Upper lobe of left lung (tissue), 4 donors: ENCODE measurements at regions not wholly inside any gene's neighbourhood (a gene's known extent, or its start where the extent isn't known, plus 50 kb on each side); places are given as distances from the start of the nearest gene placed in this dataset.

Experiments
- CTCF ChIP-seq, 6 experiments: fragments of 450-650 bp in 4 of 6; fragments of 200-600 bp in 2 of 6; sonication (generic) in 2 of 6; IDR thresholded peaks; one replicate each; pipeline ENCODE4 v1.5.1; 2016 to 2019; ENCODE audit warnings: antibody characterized with exemption in 6 of 6
- POLR2AphosphoS5 ChIP-seq, 2 donors: sonication (generic); formaldehyde crosslinking; IDR thresholded peaks; one replicate each; pipeline ENCODE4 v1.5.1; 2017; ENCODE audit warnings: antibody characterized with exemption in 2 of 2

GRCh38 chr2:176691471-176691870 is 422.2 kb downstream of the MTX2 start:
- TF ChIP-seq CTCF (IDR thresholded peaks at IDR 0.05) = no peak
- TF ChIP-seq POLR2AphosphoS5 (IDR thresholded peaks at IDR 0.05) = no peak
